PC-3 (cell line): ENCODE measurements at regions not wholly inside any gene's neighbourhood (a gene's known extent, or its start where the extent isn't known, plus 50 kb on each side); places are given as distances from the start of the nearest gene placed in this dataset.

Experiments
- ATAC-seq: fragments of 200-7000 bp; cut with Tn5 transposase; 2 replicates; pipeline ENCODE4 v1.9.1; 2020; ENCODE audit warnings: mild to moderate bottlenecking, moderate library complexity
- BruUV-seq: library from RNA; stranded (reverse); fragments of 400-500 nt; replicated peaks from 2 replicates; lab custom pipeline; 2021; lab: Mats Ljungman, UMichigan
- CTCF ChIA-PET: fragments of 300-600 bp; sonication (Branson Sonifier 250); formaldehyde crosslinking; loops from one replicate; lab custom pipeline; 2022; ENCODE audit warnings: antibody characterized with exemption; lab: Charles Lee
- POLR2A ChIA-PET: fragments of 300-600 bp; sonication (Branson Sonifier 250); formaldehyde crosslinking; loops from one replicate; lab custom pipeline; 2022; ENCODE audit warnings: antibody characterized with exemption; ENCODE audit not compliant: unreplicated experiment; lab: Charles Lee
- DNase-seq: peaks from one replicate; pipeline ENCODE4 v3.0.0-alpha.2; 2015
- H2AFZ ChIP-seq: fragments of 300-600 bp; sonication (generic); 2 replicates; pipeline ENCODE4 v1.6.0; 2016; ENCODE audit warnings: antibody characterized with exemption, low read length
- H3F3A ChIP-seq: fragments of 300-600 bp; sonication (generic); one replicate; pipeline ENCODE4 v1.6.0; 2017; ENCODE audit warnings: antibody characterized with exemption, low read length, control low read depth, mild to moderate bottlenecking; ENCODE audit not compliant: unreplicated experiment
- H3K27ac ChIP-seq: fragments of 300-600 bp; sonication (generic); 2 replicates; pipeline ENCODE4 v1.5.1; 2016; ENCODE audit warnings: mild to moderate bottlenecking, low read length
- H3K27me3 ChIP-seq: fragments of 300-600 bp; sonication (generic); 2 replicates; pipeline ENCODE4 v1.6.1; 2016; ENCODE audit warnings: low read length, mixed read lengths
- H3K36me3 ChIP-seq: fragments of 300-600 bp; sonication (generic); 2 replicates; pipeline ENCODE4 v1.6.1; 2016; ENCODE audit warnings: low read depth, mixed run types, low read length, mixed read lengths
- H3K4me1 ChIP-seq: fragments of 300-600 bp; sonication (generic); 2 replicates; pipeline ENCODE4 v1.5.1; 2016; ENCODE audit warnings: low read length; ENCODE audit not compliant: insufficient read depth
- H3K4me2 ChIP-seq: fragments of 300-600 bp; sonication (generic); 2 replicates; pipeline ENCODE4 v1.6.0; 2016; ENCODE audit warnings: low read length
- H3K4me3 ChIP-seq: fragments of 300-600 bp; sonication (generic); 2 replicates; pipeline ENCODE4 v1.5.1; 2016; ENCODE audit warnings: mild to moderate bottlenecking, low read length, mixed read lengths
- H3K79me2 ChIP-seq: fragments of 300-600 bp; sonication (generic); 2 replicates; pipeline ENCODE4 v1.6.1; 2017; ENCODE audit warnings: low read length, mixed read lengths
- H3K9ac ChIP-seq: fragments of 300-600 bp; sonication (generic); 2 replicates; pipeline ENCODE4 v1.6.0; 2016; ENCODE audit warnings: mild to moderate bottlenecking, low read length
- H3K9me2 ChIP-seq: fragments of 300-600 bp; sonication (generic); replicated peaks from 2 replicates; pipeline ENCODE4 v1.6.1; 2016; ENCODE audit warnings: mixed run types, low read length, mixed read lengths
- H3K9me3 ChIP-seq: fragments of 300-600 bp; sonication (generic); 2 replicates; pipeline ENCODE4 v1.6.1; 2016; ENCODE audit warnings: low read length, mixed read lengths
- H4K20me1 ChIP-seq: fragments of 300-600 bp; sonication (generic); 2 replicates; pipeline ENCODE4 v1.6.1; 2016; ENCODE audit warnings: low read length, mixed read lengths
- EZH2 ChIP-seq: fragments of 300-600 bp; sonication (generic); IDR thresholded peaks from one replicate; pipeline ENCODE4 v1.6.1; 2017; ENCODE audit warnings: antibody characterized with exemption, mild to moderate bottlenecking, low read length; ENCODE audit not compliant: unreplicated experiment
- EZH2phosphoT487 ChIP-seq: fragments of 300-600 bp; sonication (generic); IDR thresholded peaks from 2 replicates; pipeline ENCODE4 v1.6.1; 2018; ENCODE audit warnings: mild to moderate bottlenecking, antibody characterized with exemption, low read length, borderline replicate concordance
- intact Hi-C: fragments of 100-400 bp; cut with micrococcal nuclease; formaldehyde crosslinking; loops from 2 replicates; pipeline ENCODE4 v1.9.0; 2023
- TF ChIP-seq, protein P1 (sequence below): fragments of 300-600 bp; sonication (generic); conservative IDR thresholded peaks from 2 replicates; pipeline ENCODE4 v1.5.1; 2017; ENCODE audit warnings: antibody characterized with exemption, low read depth, mild to moderate bottlenecking, low read length

DNA sequence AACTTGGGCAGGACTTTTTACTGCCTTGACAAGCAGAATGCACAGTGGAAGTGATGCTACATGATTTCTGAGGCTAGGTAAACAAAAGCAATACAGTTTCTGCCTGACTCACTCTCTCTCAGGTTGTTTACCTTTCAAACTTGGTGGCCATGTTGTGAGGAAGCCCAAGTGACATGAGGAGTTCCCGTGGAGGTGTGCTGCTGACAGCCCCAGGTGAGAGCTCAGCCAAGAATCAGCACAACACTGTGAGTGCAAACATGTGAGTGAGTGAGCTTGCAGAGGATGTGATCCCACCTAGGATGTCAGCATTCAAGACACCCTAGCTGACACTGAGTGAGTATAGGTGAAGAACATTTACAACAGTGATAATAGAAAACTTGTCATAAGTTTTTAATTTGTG is 71.1 kb upstream of the IFNAR2 start:
- Histone ChIP-seq H3F3A (no peaks in the 10 kb centered on the region), H3K4me3 (no peak overlapping the region), H3K4me1 (peaks cover 3% of the 10 kb centered on the region; the same call in 1 of the 2 replicates), H3K79me2 (no peaks in the 10 kb centered on the region), H4K20me1 (no peaks in the 10 kb centered on the region), H3K27ac (no peak overlapping the region), H3K36me3 (no peaks in the 10 kb centered on the region), H3K9ac (no peak overlapping the region), H3K4me2 (no peak overlapping the region), H3K27me3 (peaks cover 54% of the 10 kb centered on the region), H3K9me3 (no peaks in the 10 kb centered on the region), H2AFZ (no peak overlapping the region), H3K9me2 (no peaks in the 10 kb centered on the region)
- ATAC-seq = no peak
- ChIA-PET CTCF (no interaction called here), POLR2A (no interaction called here)
- no peak for TF ChIP-seq EZH2phosphoT487
- TF ChIP-seq EZH2 = no peak
- TF ChIP-seq, protein P1, sequence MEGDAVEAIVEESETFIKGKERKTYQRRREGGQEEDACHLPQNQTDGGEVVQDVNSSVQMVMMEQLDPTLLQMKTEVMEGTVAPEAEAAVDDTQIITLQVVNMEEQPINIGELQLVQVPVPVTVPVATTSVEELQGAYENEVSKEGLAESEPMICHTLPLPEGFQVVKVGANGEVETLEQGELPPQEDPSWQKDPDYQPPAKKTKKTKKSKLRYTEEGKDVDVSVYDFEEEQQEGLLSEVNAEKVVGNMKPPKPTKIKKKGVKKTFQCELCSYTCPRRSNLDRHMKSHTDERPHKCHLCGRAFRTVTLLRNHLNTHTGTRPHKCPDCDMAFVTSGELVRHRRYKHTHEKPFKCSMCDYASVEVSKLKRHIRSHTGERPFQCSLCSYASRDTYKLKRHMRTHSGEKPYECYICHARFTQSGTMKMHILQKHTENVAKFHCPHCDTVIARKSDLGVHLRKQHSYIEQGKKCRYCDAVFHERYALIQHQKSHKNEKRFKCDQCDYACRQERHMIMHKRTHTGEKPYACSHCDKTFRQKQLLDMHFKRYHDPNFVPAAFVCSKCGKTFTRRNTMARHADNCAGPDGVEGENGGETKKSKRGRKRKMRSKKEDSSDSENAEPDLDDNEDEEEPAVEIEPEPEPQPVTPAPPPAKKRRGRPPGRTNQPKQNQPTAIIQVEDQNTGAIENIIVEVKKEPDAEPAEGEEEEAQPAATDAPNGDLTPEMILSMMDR = no peak
- no TSS peak for BruUV-seq
- peak; percentile 11 for DNase-seq
- intact Hi-C loops = no loop called here

DNA sequence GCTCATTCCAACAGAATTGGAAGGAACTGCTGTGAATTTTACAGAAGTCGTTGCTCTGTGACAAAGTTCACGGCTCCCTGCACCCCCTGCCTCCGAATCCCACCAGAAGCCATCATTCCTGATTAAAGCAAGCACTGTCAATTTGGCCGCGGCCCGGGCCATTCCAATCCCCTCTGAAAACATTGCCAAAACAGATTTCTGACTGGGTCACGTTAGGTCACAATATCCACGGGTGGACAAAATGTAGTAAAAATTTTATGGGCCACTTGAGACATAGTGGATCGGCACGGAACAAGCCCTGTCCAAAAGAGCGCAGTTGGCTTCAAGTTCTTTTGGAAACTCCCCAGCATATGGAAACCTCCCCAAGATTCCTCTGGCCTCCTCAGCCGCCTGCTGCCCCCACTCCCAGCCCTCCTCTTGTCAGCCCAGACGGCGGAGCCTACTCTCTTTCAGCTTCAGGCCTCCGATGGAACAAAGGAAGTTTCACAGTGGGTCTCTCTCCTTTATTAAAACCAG is 67.2 kb upstream of the IFNAR2 start:
- no peak overlapping the region for H3K4me2 ChIP-seq
- H3K79me2 ChIP-seq = no peaks in the 10 kb centered on the region
- H3K9ac ChIP-seq = no peak overlapping the region
- H2AFZ ChIP-seq = no peak overlapping the region
- no peak for TF ChIP-seq EZH2phosphoT487
- no peak for TF ChIP-seq EZH2
- TF ChIP-seq, protein P1 = no peak
- intact Hi-C loops = no loop called here
- no peak overlapping the region for H3K4me3 ChIP-seq
- no TSS peak for BruUV-seq
- no peaks in the 10 kb centered on the region for H3F3A ChIP-seq
- no peaks in the 10 kb centered on the region for H4K20me1 ChIP-seq
- ChIA-PET POLR2A (no interaction called here), CTCF (no interaction called here)
- DNase-seq (no peak), ATAC-seq (no peak)
- no peaks in the 10 kb centered on the region for H3K9me2 ChIP-seq
- no peak overlapping the region for H3K27ac ChIP-seq
- no peaks in the 10 kb centered on the region for H3K9me3 ChIP-seq
- no peaks in the 10 kb centered on the region for H3K36me3 ChIP-seq
- no peaks in the 10 kb centered on the region for H3K4me1 ChIP-seq
- peaks cover 73% of the 10 kb centered on the region for H3K27me3 ChIP-seq

DNA sequence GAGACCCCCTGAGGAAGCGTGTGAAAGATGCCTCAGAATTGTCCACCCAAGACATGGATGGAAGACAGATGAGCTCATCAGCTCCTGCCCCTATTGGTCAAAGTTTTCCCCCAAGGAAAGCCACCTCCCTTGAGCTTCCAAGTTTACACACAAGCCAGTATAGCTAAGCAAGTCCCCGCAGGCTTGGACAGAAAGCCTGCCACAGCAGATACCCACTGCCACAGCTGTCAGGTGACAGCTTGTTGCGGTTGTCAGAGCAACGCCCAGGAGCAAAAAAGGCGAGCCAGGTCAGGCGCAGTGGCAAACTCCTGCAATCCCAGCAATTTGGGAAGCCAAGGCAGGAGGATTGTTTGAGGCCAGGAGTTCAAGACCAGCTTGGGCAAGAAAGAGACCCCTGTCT is 60.9 kb upstream of the IFNAR2 start:
- no peak for DNase-seq

More for the DNA sequence above, 60.9 kb upstream of the IFNAR2 start:
- H3K36me3 ChIP-seq = no peaks in the 10 kb centered on the region
- H3K79me2 ChIP-seq = no peaks in the 10 kb centered on the region
- intact Hi-C loops = no loop called here
- no peaks in the 10 kb centered on the region for H3K9me3 ChIP-seq
- no peaks in the 10 kb centered on the region for H3K4me1 ChIP-seq
- TF ChIP-seq EZH2phosphoT487 (no peak), EZH2 (no peak)
- TF ChIP-seq, protein P1 = no peak
- H2AFZ ChIP-seq = no peak overlapping the region
- ChIA-PET POLR2A (no interaction called here), CTCF (no interaction called here)
- no peak overlapping the region for H3K4me2 ChIP-seq
- BruUV-seq = no TSS peak
- no peaks in the 10 kb centered on the region for H4K20me1 ChIP-seq
- no peak overlapping the region for H3K4me3 ChIP-seq
- H3F3A ChIP-seq = no peaks in the 10 kb centered on the region
- peaks cover 90% of the 10 kb centered on the region for H3K27me3 ChIP-seq
- H3K9me2 ChIP-seq = no peaks in the 10 kb centered on the region
- ATAC-seq = no peak
- H3K9ac ChIP-seq = no peak overlapping the region
- H3K27ac ChIP-seq = no peak overlapping the region
